GM19351 (cell line): ENCODE measurements at regions not wholly inside any gene's neighbourhood (a gene's known extent, or its start where the extent isn't known, plus 50 kb on each side); places are given as distances from the start of the nearest gene placed in this dataset.
"Not testable (repeated sequence)": the region's sequence is repeated elsewhere in the genome, so short reads cannot be mapped to it uniquely, and the experiment has no call there.

Source experiments
- ATAC-seq: cut with Tn5 transposase; IDR thresholded peaks from one replicate; pipeline ENCODE4 v1.9.1; 2021; ENCODE audit warnings: mild to moderate bottlenecking, moderate library complexity; ENCODE audit not compliant: unreplicated experiment

DNA sequence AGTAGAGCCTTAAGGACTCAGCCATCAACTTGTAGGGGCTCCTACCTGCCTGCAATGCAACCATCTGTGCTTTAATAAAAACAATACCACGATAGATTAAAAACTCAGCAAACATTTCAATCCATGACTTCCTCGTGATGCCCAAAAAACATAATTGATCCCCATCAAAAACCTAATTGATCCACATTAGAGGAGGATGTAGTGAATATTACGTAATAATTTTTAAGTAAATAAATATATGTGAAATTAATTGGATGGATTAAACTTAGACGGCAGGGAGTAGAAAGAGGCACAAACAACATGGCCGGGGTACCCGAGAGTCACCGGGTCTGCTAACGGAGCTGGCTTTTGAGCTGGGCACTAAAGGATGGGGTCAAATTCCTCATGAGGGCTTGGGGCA, 87.3 kb downstream of the ARL4C start:
- ATAC-seq: no peak

DNA sequence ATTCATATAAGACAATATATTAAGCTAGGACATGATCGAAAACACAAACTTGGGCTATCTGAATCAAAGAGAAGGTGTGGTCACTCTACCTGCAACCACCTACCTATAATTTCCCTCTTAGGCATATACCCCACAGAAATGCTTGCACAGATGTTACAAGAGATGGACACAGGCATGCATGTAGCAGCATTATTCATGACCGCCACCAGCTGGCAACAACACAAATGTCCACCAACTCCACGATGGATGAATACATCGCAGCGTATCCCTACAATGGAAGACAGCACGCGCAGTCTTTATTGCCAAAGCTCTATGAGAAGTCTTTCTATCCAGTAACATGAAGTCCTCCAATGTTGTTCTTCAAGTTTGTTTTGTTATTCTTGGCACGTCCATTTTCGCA, 90.8 kb downstream of the ARL4C start:
- no peak for ATAC-seq

DNA sequence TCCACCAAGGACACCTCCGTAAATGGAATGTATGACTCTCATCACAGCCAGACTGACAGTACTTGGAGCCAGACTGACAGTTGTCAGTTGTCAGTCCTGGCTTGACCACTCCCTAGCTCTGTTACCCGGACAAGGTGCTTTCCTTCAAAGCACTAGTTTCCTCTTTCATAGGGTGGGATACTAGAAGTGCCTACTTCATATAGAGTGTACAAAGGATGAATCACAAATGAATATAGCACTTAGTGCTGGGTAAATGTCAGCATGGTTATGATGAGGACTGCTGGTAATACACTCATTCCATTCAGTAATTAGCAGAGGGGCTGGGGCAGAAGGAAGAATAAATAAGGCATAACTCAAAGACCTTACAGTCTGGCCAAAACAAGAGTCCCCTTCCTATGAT, 91.4 kb downstream of the ARL4C start:
- ATAC-seq: no peak

DNA sequence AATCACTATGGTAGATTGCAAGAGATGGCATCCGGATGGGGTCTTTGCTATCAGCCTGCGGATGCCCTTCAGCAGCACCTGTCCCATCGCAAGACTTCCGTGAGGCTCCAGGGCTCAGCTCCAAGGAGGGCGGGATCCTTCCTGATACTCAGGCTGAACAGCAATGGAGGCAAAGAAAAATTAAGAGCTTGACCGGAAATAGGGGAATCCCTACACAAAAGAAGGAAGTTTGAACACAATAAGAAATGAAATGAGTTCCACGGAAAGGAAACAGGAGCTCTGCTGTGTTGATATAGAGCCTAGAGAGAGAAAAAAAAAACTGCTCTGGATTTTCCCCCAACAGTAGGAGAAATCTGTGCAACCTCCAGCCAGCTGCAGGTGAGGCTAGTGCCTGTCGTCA, 91.9 kb downstream of the ARL4C start:
- no peak for ATAC-seq

DNA sequence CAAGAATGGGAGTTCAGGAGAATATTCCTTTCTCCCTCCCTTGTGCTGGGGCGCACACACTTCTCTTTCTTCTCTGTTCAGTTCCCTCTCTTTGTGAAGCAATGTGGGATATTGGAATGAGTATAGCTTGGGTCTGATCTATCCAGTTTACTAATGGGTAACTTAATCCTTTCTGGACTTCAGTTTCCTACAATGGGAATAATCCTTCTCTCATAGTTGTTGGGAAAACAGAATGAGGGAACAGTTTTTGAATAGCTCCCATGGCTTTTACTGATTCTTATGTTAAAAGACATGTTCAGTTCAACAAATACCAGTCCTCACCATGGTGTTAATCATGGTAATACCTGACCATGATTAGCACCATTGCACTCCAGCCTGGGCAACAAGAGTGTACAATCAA, 93.1 kb downstream of the ARL4C start:
- ATAC-seq: no peak

DNA sequence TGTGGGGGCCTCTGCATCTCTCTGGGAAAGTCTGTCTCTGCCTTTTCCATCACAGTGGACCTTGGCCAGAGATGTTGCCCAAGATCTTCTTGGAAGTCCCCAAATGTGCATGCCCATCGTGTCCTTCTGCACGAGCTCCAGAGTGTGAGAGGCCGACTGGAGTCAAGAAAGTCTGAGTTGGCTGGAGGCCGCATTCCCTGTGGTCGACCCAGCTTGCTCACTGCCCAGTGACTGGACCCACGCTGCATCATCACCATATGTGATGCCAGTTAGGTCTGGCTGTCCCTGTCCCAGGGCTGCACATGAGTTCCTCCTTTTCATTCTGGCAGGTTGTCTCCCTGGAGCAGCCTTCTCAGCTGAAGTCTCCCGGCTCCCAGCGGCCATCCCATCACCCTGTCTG, 93.8 kb downstream of the ARL4C start:
- no peak for ATAC-seq

DNA sequence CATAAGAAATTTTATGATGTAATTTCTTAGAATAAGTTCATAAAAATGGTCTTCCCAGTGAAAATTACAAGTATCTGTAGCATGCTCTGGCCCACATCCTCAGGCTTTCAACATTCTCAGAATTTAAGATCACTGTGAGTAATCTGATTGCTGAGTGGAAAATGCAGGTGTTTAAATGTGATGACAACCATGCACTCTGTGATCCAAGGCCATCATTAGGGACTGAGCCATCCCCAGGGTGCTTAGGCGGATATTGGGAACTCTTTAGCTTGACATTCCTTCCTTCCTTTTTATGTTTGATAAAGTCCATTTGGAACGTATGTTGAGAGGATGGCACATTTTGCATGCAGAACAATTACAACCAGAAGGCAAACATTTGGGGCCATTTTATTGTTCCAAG, 95.5 kb downstream of the ARL4C start:
- ATAC-seq: no peak

DNA sequence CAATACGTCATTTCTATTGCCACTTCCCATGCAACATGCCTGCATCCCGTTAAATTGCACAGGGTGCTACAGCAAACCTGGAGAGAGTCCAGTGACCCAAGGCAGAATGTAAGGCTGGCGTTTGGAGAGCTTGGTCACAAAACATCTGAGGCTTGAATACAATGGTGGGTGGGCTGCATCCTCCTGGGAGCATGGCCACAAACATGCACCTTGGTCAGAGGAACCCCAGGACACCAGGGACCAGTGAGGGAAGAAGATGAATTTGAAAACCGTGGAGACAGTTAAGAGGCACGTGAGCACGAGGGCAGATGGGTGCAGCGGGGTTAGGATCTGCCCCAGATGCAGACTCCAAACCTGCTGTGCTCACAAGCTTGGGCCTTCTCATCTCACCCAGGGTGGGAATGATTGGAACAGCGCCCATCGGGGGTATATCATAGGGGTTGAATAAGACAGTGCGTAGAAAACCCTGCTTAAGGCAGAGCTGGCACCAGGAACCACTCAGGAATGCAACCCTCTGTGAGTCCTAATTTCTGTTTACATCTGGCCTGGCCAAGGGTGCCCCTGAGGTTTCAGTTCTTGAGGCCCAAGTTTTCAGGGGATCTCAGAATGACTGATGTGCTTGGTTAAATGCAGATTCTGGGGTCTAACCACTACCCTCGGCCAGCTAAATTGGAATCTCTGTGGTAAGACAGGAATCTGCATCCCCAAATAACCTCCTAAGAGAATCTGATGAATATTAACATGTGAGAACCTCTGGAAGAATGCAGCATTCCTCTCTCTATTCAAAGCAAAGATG, 97.2 kb downstream of the ARL4C start:
- no peak for ATAC-seq

DNA sequence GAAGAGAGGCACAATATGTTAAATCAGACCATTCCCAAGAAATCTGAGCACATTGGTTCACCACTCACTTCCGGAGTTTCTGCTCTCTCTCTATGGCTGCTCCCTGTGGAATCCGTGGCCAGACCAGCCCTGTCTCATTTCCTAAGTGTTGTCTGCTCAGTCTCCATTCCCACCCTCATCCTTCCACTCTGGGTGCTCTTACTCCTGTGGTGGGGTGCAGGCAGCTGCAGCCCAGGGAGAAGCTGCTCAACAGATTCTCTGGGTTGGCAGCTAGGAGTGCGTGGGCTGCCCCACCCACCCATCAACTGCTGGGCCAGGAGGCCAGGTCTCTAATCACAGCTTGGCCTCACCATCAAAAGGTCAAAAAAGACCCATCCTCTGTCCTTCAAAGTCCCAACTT, 98.3 kb downstream of the ARL4C start:
- ATAC-seq: no peak

DNA sequence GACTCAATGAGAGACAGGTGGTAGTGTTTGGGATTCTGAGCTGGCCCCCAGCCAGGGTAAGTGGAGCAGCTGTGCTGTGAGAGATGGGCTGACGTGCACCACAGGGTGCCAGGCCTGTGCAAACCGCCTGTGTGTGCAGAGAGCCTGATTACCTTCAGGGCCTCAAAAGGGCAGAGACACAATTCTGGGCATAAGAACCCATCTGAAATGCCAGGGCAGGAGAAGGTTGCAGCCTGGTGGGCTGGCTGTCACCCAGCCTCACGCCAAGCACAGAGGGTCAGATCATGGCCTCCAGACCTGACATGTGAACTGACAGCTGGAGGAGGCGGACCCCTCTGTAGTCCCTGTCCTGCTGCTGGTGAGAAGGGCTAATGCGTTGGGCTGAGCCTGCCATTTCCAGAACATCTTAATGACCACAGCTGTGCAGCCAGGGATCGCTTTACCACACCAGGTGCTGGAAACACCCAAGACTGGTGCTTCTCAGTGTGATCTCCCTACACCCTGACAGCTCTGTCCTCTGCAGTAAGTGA, 100.9 kb downstream of the ARL4C start:
- no peak for ATAC-seq

DNA sequence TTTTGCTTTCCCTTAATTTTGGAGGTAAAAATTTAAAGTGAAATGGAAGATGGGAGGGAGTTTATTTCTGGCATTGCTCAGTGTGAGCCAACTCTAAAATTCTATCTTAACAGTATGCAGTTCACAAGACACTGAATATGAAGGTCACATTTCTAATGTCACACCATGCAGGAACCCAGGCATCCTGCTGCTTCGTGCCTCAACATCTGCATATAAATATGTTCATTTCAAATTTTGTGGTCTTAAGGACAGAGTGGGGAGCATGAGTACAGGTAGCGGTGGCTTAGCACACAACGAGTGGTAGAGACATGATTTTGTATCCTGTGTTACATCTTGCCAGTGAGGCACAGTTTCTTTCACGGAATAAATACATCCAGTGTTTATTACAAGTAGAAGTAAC, 102.4 kb downstream of the ARL4C start:
- ATAC-seq: no peak

DNA sequence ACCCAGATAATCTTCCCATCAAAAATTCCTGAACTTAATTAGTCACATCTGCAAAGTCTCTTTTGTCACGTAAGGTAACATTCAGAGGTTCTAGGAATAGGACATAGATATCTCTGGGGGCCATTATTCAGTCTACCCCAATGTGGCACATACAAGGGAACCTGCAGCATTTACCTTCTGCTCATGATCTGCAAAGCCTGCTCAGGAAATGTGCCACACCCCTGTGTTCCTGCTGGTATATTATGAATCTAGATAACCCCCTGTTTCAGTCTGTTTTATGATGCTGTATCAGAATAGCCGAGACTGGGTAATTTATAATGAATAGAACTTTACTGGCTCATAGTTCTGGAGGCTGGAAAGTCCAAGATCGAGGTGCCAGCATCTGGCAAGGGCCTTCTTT, 103.5 kb downstream of the ARL4C start:
- no peak for ATAC-seq

DNA sequence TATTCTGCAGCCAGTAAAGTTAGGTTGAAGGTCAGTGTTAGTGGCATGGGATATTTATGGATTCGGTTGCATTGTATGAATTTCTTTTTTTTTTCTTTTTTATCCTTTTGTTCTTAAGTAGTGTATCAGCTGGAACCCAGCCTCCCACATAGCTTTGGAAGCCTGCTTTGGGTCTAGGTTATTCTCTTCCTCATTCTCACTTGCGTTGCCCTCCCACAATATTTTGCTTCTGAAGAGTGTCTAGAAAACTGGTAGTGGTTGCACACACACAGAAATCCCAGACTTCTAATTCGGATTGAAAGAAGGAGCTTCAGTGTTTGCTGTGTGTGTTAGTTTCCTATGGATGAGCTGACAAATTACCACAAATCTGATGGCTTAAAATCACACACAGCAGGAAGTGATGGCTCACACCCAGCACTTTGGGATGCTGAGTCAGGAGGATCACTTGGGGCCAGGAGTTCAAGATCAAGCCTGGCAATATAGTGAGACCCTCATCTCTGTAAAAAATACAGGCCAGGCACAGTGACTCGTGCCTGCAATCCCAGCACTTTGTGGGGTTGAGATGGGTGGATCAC, 104.8 kb downstream of the ARL4C start:
- ATAC-seq: no peak

DNA sequence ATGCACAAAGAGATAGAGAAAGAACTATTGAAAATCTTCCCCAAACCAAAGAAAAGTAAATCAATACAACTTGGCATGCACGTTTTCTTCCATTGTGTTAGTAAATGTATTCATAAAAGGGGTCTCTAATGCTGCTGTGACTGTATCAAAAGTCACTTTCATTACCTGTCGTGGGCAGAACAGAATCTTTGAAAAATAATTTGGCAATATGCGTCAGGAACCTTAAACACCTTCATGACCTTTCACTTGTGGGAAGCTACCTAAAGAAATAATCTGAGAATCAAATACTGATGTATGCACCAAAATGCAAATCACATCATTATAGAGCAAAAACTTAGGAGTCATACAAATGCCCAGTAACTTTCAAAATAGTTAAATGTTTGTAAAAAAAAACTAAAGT, 105.3 kb downstream of the ARL4C start:
- no peak for ATAC-seq

DNA sequence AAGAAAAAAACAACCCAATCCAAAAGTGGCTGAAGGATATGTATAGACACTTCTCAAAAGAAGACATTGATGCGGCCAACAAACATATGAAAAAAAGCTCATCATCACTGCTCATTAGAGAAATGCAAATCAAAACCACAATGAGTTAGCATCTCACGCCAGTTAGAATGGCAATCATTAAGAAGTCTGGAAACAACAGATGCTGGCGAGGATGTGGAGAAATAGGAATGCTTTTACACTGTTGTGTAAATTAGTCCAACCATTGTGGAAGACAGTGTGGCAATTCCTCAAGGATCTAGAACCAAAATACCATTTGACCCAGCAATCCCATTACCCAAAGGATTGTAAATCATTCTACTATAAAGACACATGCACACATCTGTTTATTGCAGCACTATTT, 107.2 kb downstream of the ARL4C start:
- ATAC-seq: not testable (repeated sequence)

DNA sequence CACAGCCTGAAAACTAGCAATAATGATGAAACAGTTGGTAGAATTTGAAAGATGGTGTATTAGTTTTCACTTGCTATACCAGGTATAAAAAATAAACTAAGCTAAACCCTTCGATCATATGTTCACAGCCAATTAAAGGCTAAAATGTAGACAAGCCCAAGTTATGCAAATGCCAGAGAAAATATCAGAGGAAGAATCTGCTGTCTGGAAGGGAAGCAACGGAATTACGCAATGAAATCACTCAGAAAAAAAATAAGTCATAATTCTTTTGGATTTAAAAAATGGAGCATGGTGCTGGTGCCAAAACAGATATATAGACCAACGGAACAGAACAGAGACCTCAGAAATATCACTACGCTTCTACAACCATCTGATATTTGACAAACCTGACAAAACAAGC, 108.3 kb downstream of the ARL4C start:
- ATAC-seq: no peak

DNA sequence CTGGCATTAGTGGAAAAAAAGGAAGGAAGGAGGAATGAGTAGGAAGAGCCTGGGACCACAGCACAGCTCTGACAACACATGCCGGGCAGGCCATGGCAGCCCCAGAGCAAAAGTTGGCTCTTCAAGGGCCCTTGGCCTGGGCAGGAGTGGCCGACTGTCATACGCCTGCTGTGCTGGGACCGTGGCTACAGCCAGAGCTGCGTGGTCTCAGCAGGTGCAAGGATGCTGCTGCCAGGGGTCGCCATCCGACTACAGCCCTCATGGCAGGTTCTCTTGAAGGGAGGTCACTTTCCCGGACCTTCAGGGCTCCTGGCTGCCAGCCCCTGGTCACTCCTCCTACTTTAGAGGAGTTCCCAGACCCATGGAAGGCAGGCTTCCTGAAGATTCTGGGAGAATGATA, 109.9 kb downstream of the ARL4C start:
- ATAC-seq: no peak

DNA sequence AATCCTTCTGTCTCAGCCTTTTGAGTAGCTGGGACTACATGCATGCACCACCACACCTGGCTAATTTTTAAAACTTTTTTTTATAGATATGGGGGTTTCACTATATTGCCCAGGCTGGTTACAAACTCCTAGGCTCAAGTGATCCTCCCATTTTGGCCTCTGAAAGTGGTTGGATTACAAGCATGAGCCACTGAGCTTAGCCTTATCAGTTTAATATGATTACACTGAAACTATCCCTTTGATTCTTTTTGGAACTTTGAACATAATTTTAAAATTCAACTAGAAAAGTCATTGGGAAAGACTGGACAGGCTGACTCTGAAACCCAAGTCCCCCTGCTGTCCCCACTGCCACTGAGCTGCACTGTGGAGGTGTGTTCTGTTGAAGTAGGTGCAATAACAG, 114.8 kb downstream of the ARL4C start:
- no peak for ATAC-seq

DNA sequence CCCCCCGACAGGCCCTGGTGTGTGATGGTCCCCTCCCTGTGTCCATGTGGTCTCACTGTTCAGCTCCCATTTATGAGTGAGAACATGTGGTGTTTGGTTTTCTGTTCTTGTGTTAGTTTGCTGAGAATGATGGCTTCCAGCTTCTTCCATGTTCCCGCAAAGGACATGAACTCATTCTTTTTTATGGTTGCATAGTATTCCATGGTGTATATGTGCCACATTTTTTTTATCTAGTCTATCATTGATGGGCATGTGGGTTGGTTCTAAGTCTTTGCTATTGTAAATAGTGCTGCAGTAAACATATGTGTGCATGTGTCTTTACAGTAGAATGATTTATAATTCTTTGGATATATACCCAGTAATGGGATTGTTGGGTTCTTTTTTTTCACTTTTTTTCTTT, 117.9 kb downstream of the ARL4C start:
- ATAC-seq: not testable (repeated sequence)

DNA sequence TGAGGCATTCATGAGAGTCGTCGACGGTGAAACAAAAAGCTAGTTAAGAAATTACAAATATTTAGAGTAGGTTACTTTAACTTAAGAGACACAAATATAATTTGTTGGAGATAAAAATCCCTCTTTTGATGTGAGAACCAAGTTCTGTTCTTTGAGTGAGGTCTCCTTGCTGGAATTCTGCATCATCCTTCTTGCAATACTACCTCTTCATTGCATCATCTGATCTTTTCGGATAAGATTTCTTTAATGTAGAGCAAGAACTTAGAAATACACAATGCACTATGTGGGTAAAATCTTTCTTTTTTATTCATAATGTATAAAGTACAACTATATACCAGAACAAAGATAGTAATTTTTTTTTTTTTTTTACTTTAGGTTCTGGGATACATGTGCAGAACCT, 118.4 kb downstream of the ARL4C start:
- no peak for ATAC-seq

DNA sequence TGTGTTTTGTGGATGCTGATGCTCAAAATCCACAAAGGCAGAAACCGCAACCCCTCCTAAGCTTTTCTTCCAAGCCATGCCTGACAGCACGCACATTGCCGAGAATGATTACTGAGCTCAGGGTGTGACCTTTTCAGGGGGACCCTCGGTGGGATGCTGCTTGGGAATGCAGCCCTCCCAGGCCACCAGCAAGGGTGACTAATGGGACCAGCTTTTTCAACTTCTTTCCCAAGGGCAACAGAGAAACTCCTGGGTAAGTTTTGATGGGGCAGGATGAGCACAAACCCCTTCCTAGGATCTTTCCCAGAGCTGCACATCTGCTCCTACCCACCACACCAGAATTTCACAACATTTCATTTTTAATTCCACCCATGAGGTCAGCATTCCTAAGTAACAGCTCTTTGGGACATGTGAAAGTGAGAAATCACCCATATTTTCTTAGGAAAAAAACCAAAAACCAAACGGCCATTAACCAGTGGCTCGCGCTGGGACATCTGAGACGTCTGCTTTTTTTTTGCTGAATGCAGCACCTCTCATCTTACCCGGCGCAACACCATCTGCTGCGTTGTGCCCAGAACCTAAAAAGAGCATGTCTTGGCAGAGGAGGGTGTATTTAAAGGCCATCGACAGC, 119.0 kb downstream of the ARL4C start:
- ATAC-seq: no peak

DNA sequence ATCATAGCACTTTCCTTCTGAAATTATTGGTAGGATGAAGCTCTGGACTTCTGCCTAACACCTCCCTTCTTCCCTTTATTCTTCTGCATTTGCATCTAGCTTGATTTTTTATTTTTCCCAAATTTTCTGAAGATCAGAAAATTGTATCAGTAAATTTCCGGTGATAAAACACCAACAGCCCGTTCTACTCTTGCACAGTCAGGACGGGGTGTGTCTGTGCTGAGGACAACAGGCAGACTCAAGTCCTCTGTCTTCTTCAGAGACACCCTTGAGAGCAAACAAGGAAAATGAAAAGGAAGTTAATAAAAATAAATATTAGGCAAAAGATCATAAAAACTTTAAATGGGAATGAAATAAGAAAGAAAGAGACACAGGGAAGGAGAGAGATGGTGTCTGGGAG, 120.7 kb downstream of the ARL4C start:
- no peak for ATAC-seq
